A204.1 (cell line): ENCODE measurements at regions not wholly inside any gene's neighbourhood (a gene's known extent, or its start where the extent isn't known, plus 50 kb on each side); places are given as distances from the start of the nearest gene placed in this dataset.
"Not testable (repeated sequence)": the region's sequence is repeated elsewhere in the genome, so short reads cannot be mapped to it uniquely, and the experiment has no call there.

Experiments
- FAIRE-seq: peaks from 2 replicates; lab custom pipeline; 2012; peaks lifted over from hg19 to GRCh38; lab: Jason Lieb, UNC

DNA sequence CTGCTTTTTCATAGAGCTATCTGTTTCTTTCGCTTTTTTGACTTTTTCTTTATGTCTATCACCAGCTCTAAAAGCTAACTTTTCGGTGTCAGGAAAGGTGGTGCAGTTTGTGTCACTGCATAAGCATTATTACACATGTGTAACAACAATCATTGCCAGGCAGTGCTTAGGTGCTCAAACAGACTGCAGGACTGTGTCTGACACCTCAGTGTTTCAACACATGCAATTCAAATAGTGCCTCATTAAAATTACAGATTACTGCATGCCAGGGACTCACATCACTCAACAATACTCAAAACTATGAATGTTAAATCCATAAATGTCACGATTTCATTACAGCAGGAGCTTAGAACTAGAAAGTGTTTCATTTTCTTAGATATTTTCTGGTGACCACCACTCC is 265.3 kb upstream of the SMIM30 start:
- FAIRE-seq = no peak

- FAIRE-seq = no peak
Observed at GRCh38 chr7:113379746-113380145, 261.4 kb upstream of the SMIM30 start.

GRCh38 chr7:113374955-113375354 is 256.6 kb upstream of the SMIM30 start:
- FAIRE-seq = no peak

DNA sequence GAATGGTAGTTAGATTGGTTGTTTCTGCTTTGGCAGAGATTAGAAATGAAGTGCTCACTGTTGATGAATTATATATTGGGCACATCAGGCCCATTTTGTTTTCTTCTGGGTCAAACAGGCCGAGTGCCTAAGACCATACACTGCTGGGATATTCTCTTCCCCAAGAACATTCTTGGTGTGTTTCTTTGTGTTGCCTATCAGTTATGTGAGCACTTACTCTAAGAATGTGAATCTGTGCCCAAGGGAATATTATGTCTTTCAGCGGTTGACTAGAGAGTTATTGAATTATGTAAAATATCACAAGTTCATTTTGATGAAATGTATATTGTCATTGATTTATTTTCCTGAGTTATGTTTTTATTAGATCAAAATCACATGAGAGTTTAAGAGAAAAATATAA is 255.5 kb upstream of the SMIM30 start:
- FAIRE-seq = no peak

- no peak for FAIRE-seq
Observed at GRCh38 chr7:113371416-113372043, 253.2 kb upstream of the SMIM30 start.

- FAIRE-seq = no peak
Observed at GRCh38 chr7:113370910-113371309, 252.6 kb upstream of the SMIM30 start.

- no peak for FAIRE-seq
Observed at GRCh38 chr7:113368256-113368655, 249.9 kb upstream of the SMIM30 start.

DNA sequence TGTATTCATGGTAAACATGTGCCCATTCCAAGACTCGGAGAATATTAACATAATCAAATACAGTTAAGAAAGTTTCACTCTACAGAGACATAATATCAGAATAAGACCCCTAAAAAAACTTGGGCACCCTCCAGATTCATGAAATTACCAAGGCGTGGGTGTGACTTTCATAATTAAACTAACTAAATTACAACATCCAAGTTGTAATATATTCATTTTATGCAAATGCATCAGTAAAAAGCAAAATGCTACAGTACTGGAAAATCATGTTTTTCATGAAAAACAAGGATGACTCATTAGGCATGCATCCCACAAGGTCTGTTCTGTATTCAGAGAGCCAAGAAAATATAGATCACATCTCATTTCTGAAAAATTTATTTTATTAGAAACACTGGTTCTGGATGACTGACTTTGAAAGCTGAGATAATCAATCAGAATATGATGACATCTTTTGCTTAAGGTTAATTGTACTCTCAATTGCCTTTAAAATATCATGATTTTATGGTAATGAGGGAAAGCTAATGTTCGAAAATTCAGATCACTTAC is 248.8 kb upstream of the SMIM30 start:
- FAIRE-seq = no peak

GRCh38 chr7:113366122-113366521 is 247.8 kb upstream of the SMIM30 start:
- no peak for FAIRE-seq

DNA sequence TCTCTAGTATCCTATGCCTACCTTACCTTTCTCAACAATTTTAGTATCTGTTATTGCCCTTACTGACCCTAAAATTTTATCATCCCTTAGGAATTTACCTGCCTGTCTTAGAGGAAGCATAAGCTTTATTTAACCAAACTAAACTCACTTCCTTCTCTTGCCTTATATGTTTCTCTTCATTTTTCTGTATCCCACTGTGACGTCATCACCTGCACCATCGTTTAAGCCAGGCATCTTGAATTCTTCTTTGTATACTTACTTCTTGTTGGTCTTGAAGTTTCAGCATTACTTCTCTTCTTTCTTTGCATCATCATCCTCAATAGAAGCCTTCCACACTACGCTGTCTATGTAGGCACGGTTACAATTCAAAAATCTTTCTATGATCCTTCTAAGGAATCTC is 231.0 kb upstream of the SMIM30 start:
- no peak for FAIRE-seq

DNA sequence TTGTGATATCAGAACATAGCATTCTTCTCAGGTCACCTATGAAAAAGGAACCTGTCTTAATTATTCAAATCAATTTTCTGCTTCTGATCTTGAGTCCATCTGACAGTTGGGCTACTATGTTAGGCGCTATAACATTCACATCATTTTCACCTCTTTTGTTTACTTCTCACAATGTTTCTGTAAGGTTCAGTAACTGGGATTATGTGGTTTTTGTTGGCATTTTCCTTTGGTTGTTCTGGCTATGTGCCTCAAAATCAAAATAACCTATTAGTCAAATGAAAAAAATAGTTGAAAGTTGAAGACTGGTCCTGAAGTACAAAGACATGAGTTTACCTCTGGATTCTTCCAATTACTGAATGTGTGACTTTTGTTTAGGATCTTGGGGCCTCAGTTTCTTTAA is 221.3 kb upstream of the SMIM30 start:
- FAIRE-seq = no peak

- no peak for FAIRE-seq
Observed at GRCh38 chr7:113338071-113338696, 219.8 kb upstream of the SMIM30 start.

DNA sequence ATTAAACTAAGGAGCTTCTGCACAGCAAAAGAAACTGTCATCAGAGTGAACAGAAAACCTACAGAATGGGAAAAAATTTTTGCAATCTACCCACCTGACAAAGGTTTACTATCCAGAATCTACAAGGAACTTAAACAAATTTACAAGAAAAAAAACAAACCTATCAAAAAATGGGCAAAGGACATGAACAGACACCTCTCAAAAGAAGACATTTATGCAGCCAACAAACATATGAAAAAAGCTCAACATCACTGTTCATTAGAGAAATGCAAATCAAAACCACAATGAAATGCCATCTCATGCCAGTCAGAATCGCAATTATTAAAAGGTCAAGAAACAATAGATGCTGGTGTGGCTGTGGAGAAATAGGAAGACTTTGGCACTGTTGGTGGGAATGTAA is 218.5 kb upstream of the SMIM30 start:
- not testable (repeated sequence) for FAIRE-seq

DNA sequence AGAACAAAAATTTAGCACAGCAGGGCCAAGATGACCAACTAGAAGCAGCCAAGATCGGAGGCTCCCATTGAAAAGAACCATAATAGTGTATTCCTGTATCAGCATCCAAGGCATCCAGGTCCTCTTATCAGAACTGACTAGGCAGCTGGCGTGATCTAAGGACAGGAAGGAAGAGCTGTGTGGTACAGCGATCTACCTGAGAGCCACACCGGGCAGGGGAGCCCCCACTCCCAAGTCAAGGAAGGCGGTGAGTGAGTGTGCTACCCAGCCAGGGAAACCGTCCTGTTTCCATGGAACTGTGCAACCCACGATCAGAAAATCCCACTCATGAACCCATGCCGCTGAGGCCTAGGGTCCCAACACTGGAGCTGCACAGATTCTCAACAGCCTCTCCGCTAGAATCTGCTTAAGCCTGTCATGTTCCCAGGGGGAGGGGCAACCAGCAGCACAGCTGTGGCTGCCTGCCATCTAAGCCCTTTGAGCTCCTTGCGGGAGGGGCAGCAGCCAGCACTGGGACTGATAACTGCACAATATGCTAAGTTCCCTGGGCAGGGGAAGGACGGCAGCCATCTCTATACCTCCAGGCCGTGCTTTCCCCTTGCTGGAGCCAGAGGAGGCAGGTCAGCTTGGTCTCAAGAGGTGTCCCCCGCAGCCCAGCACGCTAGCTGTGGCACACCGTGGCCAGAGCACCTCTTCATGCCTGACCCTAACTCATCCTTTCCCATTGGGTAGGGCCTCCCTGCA is 213.0 kb upstream of the SMIM30 start:
- no peak for FAIRE-seq

GRCh38 chr7:113321201-113321600 is 202.8 kb upstream of the SMIM30 start:
- FAIRE-seq = no peak

- no peak for FAIRE-seq
Observed at GRCh38 chr7:113320419-113320818, 202.1 kb upstream of the SMIM30 start.

- FAIRE-seq = no peak
Observed at GRCh38 chr7:113314594-113314993, 196.2 kb upstream of the SMIM30 start.

- no peak for FAIRE-seq
Observed at GRCh38 chr7:113308399-113308798, 190.0 kb upstream of the SMIM30 start.

- no peak for FAIRE-seq
Observed at GRCh38 chr7:113307147-113307546, 188.8 kb upstream of the SMIM30 start.

GRCh38 chr7:113306302-113306701 is 187.9 kb upstream of the SMIM30 start:
- FAIRE-seq = no peak

GRCh38 chr7:113304104-113304503 is 185.8 kb upstream of the SMIM30 start:
- no peak for FAIRE-seq

DNA sequence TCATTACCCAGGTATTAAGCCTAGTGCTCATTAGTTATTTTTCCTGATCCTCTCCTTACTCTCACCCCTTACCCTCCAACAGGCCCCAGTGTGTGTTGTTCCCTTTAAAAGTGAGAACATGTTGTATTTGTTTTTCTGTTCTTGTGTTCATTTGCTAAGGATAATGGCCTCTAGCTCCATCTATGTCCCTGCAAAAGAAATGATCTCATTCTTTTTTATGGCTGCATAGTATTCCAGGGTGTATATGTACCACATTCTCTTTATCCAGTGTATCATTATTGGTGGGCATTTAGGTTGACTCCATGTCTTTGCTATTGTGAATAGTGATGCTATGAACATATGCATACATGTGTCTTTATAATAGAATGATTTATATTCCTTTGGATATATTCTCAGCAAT is 185.0 kb upstream of the SMIM30 start:
- FAIRE-seq = not testable (repeated sequence)

- no peak for FAIRE-seq
Observed at GRCh38 chr7:113301983-113302382, 183.6 kb upstream of the SMIM30 start.
